Kasumi-1 (cell line): ENCODE measurements at regions not wholly inside any gene's neighbourhood (a gene's known extent, or its start where the extent isn't known, plus 50 kb on each side); places are given as distances from the start of the nearest gene placed in this dataset.

Source experiments
- DNase-seq, 2 experiments: peaks; one replicate each; lab custom pipeline; 2025; lab: John Stamatoyannopoulos, UW

DNA sequence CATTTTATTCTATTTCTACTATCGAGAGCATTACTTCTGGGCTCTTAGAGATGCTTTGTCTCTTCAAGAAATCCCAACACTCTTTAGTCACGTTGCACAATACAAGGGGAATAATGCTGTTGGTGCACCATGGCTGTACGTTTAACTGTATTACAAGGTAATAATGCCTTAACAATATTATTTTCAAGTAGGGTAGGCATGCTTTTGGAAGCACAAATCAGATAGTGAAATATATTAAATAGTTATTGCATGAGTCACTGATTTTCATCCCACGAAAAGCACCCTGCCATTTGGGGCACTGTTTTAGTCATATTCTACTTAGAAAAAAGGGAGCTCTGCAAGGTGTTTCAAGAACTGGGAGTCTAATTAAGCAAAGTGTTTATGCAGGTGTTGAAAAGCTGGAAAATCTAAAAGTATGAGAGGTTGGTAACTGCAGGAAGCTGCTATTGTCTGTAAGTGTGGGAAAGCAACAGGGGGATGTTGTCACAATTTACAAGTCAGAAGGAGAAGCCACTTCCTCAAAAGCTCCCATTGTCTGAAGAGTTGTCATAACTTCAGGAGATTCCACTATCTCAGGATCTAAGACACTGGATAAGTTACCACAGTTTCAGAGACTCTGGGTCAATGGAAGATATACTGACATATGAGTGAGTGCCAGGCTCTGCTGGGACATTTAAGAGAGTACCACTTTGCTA lies 218.2 kb downstream of the JRKL start:
- DNase-seq = peak; percentile 40 to 71

DNA sequence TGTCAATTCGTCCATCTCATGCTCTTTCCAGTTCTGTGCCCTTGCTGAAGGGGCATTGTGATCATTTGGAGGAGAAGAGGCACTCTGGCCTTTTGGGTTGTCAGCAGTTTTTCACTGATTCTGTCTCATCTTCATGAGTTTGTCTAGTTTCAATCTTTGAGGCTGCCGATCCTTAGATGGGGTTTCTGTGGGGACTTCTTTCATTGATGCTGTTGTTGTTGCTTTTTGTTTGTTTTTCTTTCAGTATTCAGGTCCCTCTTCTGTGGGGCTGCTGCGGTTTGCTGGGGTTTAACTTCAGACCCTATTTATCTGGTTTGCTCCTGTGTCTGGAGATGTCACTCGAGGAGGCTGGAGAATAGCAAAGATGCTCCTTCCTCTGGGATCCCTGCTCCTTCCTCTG lies 224.3 kb downstream of the JRKL start:
- no peak for DNase-seq

DNA sequence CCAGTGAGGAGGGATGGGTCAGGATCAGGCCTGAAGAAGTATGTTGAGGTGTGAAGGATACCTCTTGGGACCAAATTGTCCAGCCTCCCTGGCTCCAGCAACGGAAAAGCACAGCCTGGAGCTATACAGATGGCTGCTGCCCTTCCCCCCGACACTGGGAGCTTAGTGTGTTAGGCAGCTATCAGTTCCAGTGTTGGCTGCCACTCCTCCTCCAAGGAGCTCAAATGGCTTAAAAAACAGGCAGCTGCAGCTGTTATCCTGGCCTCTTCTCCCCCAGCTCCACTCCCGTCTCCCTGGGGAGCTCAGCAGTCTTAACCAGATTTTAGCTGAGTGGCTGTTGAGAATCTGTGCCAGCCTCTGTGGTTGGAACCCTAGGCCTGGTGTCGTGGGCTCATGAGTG lies 225.0 kb downstream of the JRKL start:
- no peak for DNase-seq

DNA sequence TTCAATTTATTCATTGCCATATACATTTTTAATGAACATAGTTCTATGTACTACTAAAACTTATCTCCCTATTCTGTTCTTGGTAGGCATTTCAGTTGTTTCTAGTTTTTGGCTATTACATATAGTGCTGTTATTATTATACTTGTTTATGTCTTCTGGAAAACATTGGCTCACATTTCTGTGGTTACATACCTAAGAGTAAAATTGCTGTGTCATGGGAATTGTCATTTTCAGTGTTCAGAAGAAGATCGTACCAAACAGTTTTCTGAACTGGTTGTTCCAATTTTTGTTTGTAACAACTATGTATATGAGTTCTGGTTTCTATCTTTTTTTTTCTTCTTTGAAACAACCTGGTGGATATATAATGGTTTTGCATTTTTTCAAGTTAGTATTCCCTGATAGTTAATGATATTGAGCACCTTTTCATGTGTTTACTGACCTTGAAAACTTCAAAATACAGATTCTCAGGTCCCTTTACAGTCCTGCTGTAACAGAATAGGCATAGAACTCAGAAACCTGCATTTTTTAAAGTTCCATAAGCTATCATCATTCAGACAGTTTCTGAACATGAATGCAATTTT lies 230.7 kb downstream of the JRKL start:
- DNase-seq = no peak

DNA sequence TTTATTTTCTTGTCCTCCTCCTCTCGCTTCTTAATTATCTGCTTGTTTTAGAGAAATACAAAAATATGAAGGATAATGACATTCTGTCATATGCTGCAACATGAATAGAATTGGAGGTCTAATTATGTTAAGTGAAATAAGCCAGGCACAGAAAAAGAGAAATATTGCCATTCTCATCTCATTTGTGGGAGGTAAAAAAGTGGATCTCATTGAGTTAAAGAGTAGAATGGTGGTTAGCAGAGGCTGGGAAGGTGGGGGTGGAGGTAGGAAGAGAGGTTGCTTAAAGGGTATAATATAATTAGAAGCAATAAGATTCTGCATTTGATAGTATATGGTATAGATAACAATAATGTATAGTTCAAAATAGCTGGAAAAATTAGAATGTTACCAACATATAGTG lies 231.3 kb downstream of the JRKL start:
- DNase-seq = no peak

DNA sequence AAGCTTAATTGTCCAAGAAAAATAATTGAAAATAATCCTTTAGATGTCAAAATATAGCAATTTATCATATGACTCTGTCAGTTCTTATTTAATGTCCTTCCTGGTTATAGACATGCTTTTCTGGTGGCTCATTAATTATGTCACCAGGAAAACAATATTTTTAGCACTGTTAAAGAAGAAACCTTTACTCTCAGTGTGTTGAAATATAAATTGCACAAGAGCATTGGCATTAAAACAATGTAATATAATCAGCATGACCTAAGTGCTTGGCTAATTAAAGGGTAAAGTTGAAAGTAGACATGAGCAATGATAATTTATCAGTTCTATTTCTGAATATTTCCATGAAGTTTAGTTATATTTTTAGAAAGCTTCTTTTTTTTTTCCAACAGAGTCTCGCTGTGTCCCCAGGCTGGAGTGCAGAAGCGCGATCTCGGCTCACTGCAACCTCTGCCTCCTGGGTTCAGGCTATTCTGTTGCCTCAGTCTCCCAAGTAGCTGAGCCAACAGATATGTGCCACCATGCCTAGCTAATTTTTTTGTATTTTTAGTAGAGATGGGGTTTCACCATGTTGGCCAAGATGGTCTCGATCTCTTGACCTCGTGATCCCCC lies 232.3 kb downstream of the JRKL start:
- no peak for DNase-seq

DNA sequence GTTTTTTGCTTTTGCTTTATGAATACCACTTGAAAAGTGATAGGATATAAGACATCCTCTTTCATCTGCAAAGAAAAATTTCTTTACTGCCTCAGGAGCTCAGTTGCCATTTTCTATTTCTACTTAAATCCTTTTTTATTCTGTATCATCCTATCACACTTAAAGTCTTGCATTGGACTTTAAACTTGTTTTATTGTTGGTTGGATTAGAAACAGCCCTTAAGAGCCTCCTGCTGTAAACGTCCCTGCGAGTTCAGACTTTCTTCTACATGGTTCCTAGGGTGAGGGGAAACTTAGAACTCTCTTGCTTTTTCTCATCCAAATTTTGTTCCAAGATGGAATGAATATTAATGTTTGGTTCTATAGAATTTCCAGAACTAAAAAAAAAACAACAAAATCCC lies 234.3 kb downstream of the JRKL start:
- DNase-seq = no peak

DNA sequence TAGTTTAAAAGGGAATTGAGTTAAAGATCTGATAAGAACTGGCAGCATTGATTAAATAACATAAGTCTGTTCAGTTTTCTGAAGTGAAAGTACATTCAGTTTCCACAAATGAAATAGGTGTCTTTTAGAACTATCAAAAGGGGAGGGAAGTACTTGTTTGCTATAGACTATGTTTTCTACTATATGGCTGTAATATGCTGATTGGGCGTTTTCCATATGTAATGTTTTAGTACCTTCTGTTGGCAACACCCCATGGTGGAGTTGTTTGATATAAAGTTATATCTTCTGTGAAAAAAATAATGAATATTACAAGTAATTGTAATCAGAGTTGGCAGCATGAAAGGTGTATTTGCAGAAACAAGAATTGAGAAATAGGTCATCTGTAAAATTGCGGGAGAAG lies 237.6 kb downstream of the JRKL start:
- no peak for DNase-seq

DNA sequence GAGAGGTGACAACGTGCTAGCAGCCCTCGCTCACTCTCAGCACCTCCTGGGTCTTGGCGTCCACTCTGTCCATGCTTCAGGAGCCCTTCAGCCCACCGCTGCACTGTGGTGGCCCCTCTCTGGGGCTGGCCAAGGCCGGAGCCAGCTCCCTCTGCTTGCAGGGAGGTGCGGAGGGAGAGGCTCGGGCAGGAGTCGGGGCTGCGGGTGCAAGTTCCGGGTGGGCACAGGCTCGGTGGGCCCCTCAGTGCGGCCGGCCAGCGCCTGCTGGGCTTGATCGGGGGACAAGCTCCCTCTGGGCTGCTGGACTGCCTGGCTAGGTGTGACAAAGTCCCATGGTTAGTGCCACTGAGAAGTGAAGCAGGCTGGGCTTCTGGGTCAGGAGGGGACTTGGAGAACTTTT lies 245.8 kb downstream of the JRKL start:
- DNase-seq = no peak

DNA sequence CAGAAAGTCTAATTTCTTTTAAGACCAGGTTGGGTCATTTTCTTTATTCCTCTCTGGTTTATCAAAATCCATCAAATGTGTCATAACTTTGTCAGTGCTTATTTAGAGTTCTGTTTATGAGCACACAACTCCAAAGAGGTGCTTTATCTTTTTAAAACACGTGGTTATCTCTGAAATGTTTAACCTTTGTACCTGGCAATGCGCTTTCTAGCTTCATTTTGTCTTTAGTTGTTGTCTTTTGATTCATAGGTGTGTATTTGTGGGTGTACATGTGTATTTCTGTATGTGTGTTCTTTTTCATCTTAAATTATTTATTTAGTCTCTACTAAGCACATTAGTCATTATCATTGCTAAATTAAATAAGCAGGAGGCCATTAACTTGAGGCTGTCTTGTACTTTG lies 251.4 kb downstream of the JRKL start:
- DNase-seq = no peak

DNA sequence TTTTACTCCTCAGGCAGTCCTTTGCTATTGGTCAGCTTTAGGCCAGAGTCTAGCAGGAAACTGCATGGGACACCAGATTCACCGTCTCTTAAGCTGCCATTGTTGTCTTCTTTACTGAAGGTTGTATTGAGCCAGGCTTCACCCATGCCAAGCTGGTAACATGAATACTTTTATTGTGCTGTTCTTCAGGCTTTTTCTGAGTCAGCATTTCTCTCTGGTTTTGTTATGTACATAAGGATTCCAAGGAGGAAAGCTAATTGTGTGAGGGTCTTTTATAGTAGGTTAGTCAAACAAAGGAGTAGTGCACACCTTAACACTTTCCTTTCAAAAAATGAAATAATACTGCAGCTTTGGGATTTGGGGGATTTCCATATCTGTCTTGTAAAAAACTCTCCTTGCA lies 252.8 kb downstream of the JRKL start:
- no peak for DNase-seq

DNA sequence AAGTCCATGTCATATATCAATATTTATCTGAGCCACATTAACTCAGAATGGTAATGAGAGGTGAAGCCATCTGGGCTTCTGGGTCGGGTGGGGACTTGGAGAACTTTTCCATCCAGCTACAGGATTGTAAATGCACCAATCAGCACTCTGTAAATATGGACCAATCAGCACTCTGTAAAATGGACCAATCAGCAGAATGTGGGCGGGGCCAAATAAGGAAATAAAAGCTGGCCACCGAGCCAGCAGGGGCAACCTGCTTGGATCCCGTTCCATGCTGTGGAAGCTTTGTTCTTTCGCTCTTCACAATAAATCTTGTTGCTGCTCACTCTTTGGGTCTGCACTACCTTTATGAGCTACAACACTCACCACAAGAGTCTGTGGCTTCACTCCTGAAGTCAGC lies 253.4 kb downstream of the JRKL start:
- DNase-seq = no peak

DNA sequence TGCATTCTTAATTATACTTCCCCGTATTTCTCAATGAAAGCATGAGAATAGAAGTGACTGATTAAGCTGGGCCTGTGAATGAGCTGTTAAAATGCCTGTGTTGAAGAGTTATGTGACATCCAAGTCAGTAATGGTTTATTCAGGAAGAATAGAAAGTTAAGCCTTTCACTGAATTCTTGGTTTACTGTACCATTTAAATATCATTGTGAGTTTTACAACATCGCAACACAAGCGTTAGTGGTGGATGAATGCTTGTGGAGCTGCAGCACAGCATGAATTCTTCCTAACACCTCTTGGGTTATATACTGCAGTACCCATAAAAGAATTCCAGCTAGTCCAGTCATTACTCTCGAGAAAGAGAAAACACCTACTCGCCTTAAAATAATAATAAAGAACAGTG lies 257.8 kb downstream of the JRKL start:
- DNase-seq = no peak

DNA sequence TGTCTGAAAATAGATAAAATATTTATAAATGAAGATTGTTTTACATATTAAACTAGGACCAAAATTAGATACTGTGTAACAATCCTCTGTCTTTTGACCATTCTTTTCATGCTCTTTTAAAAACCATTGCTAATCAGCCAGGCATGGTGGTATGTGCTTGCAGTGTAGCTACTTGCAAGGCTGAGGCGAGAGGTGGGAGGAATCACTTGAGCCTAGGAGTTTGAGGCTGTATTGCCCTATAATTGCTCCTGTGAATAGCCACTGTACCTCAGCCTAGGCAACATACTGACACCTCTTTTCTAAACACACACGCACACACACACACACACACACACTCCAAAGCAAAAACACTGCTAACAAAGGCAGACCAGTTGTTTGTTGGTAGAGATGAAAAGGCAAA lies 259.2 kb downstream of the JRKL start:
- no peak for DNase-seq

DNA sequence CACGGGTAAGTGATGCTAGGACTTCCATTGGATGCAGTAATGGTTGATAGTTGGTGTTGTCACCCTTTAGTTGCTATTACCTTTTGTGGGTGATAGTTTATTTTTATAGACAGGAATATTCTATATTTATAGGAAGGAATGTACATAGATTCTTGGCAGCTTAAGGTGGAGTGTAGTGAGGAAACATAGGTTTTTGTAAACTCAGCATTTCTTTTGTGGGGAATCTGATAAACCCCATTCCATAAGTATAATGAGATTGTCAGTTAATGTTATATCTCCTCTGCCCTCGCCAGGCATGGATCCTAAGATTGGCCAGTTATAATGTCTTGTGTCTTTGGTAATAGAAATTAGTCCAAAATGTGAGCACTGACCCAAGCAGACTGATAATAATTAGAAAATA lies 262.7 kb downstream of the JRKL start:
- no peak for DNase-seq

DNA sequence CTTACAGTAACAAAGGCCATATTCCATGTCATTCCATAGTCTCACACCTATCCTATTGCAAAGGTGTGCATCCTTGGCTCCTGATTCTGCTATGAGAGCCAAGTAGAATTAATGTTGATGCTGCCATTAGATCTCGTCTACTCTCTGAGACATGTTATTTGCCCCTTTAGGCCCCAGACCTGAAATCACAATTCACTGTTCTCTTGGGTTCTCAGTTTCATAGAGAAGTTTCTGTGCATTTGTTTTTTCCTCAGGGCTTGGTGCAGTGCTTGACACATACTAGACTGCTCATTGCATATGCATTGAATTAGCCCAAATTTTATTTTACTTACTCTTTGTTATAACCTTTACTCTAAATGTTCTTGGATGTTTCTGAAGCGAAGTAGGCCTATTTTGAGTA lies 265.7 kb downstream of the JRKL start:
- DNase-seq = no peak

DNA sequence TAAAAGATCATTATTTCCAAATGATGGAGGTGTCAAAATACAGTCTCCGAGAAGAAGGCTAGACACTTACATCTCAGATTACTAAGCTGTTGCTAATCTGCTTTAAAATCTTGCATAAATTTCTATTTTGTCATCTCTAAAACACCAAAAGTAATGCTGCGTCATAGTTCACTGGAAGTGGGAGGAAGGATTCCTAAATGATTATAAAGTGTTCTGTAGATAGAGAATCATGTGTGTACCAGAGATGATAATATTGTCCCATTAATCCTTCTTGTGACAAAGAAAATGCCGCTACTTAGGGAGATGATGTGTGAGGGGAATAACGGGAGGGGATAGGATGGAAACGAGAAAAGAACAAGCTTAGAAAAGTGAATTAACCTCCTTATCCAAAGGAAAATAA lies 268.6 kb downstream of the JRKL start:
- no peak for DNase-seq

DNA sequence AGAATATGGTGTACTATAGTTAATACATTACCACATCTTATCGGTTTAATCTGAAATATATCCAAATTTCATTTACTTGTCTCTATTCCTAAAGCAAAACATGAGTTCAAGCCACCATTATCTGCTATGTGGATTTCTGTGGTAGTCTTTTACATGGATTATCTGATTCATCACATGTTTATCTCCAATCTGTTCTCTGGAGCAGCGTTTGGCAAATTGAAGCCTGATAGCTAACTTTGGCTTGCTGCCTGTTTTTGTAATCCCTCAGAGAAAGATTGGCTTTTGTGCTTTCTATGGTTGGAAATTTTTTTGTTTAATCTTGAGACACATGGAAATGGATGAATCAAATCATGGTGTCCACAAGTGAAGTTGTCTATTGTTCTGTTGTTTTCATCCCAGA lies 274.3 kb downstream of the JRKL start:
- no peak for DNase-seq

DNA sequence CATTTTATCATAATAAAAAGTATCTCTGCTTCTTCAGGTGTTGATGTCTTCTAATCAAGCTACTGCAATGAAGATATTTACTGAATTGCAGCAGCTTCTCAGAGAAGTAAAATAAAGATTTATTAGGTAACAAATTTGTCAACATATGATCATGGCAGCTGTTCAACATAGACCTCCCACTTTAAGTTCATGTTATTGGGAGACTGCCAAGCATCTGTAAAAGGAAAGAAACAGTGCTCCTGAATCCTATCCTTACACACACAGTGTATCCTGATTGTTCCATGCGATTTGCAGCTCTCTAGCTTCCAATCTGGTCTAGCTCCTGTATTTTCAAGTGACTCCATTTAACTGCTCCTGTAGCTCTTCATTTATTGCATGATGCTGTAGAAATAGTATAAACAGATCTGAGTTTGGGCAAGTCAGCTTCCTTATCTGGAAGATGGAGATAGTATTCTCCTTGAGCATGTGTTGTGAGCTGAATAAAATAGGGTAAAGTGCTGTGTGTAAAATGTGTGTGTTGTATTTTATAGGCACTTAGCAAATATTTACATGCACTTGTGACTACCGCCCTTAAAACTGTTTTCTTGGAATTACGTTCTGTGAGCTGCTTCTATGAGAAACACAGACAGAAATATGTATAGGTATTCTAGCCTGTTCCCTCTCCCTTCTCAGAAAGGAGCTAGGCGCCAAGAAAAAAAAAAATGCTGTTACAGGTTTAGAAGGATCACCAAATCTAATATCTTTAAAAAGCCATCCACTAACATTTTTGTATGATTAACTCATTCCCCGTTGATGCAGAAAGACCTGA lies 290.6 kb downstream of the JRKL start:
- DNase-seq = no peak

DNA sequence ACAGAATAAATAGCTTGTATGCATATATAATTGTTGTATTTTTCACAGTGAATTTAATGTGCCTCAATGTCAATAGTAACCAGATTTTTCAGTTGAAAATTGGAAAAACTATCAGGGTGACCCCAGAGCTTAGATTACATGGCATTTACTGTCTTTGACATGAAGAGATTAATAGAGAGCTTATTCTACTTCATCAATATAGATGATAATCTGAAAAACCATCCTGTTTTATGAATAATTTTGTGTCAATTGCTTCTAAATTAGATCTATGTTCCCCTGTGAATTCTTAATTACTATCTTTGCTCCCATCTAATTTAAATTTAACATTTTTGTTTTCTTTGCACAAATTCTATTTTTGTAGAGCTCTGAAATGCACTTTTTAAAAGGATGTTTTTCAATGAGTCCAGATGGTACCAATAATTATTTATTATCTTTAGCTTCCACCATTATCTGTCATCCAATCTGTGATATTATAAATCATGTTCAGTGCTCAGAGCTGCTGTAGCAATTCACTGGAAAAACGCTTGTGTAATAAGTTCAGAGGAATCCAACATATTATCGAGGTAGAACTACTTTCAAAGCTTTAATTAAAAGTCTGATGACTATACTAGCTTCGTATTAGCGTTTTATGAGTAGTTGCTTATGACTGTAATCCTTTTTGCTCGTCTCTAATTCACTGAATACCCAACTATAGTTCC lies 291.4 kb downstream of the JRKL start:
- no peak for DNase-seq

DNA sequence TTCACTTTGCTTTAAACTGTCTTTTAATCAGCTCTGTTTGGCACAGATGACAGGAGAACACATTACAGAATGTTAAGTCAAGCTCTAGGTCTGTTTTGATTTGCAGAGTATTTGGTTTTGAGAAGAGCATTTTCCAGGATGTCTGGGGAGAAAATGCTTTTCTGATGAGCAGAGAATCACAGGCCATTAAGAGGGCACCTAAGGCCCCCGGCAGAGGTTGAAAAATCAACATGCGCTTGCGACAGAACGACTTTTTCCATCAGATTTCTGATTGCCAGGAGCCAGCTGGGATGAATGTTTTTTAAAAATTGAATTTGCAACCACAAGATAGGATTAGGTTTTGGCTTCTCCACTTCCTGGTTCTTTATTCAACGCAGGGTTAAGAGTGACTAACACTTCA lies 304.5 kb downstream of the JRKL start:
- DNase-seq = no peak

DNA sequence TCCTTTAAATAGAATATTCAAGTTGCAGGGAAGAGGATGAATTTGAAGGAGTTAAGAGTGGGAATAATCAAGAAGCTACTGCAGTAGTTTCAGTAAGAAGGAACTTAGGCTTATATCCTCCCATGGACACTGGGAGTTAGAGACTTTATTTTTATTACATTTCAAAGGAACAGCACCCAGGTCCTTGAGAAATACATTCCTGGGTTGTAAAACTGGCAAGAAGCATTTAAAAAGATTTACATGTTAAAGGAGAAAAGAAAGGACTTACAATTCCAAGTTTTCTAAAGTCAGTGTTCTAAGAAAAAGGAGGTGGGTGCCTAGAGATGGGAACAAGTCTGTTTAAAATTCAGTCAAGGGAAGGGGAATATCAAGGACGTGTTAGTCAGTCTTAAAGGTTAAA lies 306.9 kb downstream of the JRKL start:
- DNase-seq = no peak
